ENCODE measurements at regions not wholly inside any gene's neighbourhood (a gene's known extent, or its start where the extent isn't known, plus 50 kb on each side); places are given as distances from the start of the nearest gene placed in this dataset.

- Histone ChIP-seq H3K79me1 (ENCODE audit: low read depth, low read length) (no peaks in the 10 kb centered on the region), H4K91ac (replicated peaks; ENCODE audit: insufficient read length, low read length) (no peak overlapping the region), H3K27me3 (replicated peaks in 1 of 4; ENCODE audit: control insufficient read depth in 3 of 4, extremely low read depth in 1 of 4, insufficient read depth in 3 of 4, low read length in 3 of 4) (no peaks in the 10 kb centered on the region), H3K27ac (ENCODE audit: low read depth, low read length) (no peak overlapping the region), H3K79me2 (ENCODE audit: control insufficient read depth in 1 of 2, insufficient read depth in 2 of 2, low read length in 2 of 2) (no peaks in the 10 kb centered on the region), H2BK20ac (ENCODE audit: low read length) (no peak overlapping the region), H4K5ac (ENCODE audit: insufficient read length, low read depth, low read length) (no peak overlapping the region), H3K36me3 (ENCODE audit: control insufficient read depth in 2 of 4, insufficient read depth in 4 of 4, low read length in 3 of 4) (no peaks in the 10 kb centered on the region; a peak in 1 of 8 replicates), H3K4me2 (ENCODE audit: insufficient read depth in 1 of 2, low read depth in 2 of 2, low read length in 2 of 2) (no peak overlapping the region), H3K4ac (replicated peaks; ENCODE audit: insufficient read length, low read depth, low read length) (no peak overlapping the region), H3K23ac (ENCODE audit: insufficient read length) (no peak overlapping the region), H3K9ac (replicated peaks in 1 of 4; ENCODE audit: extremely low read depth in 1 of 4, low read depth in 3 of 4, low read length in 3 of 4) (no peak overlapping the region), H3K4me1 (replicated peaks in 1 of 4; ENCODE audit: control insufficient read depth in 3 of 4, insufficient read depth in 4 of 4, low read length in 3 of 4) (no peaks in the 10 kb centered on the region; a peak in 1 of 7 replicates), H2BK5ac (ENCODE audit: low read depth, low read length) (no peak overlapping the region), H4K8ac (ENCODE audit: extremely low read depth, insufficient read depth, low read length) (no peak overlapping the region), H4K20me1 (replicated peaks in 1 of 2; ENCODE audit: control insufficient read depth in 1 of 2, insufficient read depth in 2 of 2, low read length in 2 of 2) (no peaks in the 10 kb centered on the region), H2AFZ (ENCODE audit: low read length) (no peak overlapping the region), H2BK12ac (ENCODE audit: low read depth, low read length) (no peak overlapping the region), H3K14ac (ENCODE audit: insufficient read length) (no peak overlapping the region), H3K9me3 (ENCODE audit: insufficient read depth in 2 of 2, low read depth in 1 of 2, low read length in 1 of 2) (peaks cover 5 to 13% of the 10 kb centered on the region in 2 experiments; a peak in 2 of 4 replicates), H3K56ac (replicated peaks; ENCODE audit: insufficient read length, low read depth, low read length) (no peak overlapping the region), H2BK120ac (replicated peaks; ENCODE audit: low read depth, low read length) (no peak overlapping the region), H2BK15ac (ENCODE audit: low read length) (no peak overlapping the region), H2AK5ac (ENCODE audit: low read depth, low read length) (no peak overlapping the region), H3K23me2 (ENCODE audit: low read depth, low read length) (no peaks in the 10 kb centered on the region), H3K18ac (ENCODE audit: extremely low read depth, low read length) (no peak overlapping the region), H3K4me3 (ENCODE audit: extremely low read depth in 1 of 4, insufficient read depth in 2 of 4, low read depth in 3 of 4, low read length in 4 of 4) (no peak overlapping the region)
- ChIA-PET POLR2A (ENCODE audit: partially characterized antibody) (no interaction called here), CTCF (ENCODE audit: partially characterized antibody) (no interaction called here)
- FAIRE-seq = no peak
- DNase-seq (ENCODE audit: low read depth in 1 of 2, low spot score in 2 of 2) = no peak
- WGBS, 2 experiments (ENCODE audit: extremely low coverage in 1 of 2, insufficient coverage in 1 of 2, insufficient read length in 1 of 2, insufficient replicate concordance in 2 of 2, low coverage in 1 of 2, low lambda C conversion rate in 2 of 2, missing lambda C conversion rate in 1 of 2) = 82% methylated on average over 10 of the region's 10 CpGs; no CpG with 5 or more reads in 1 of the 2 experiments
- no peak for TF ChIP-seq RAD21 (IDR thresholded peaks at IDR 0.05 in 1 of 2, conservative IDR thresholded peaks at IDR 0.05 in 1 of 2; ENCODE audit: low read depth in 2 of 2, low read length in 2 of 2)
- TF ChIP-seq GTF2F1 (IDR thresholded peaks at IDR 0.05; ENCODE audit: borderline replicate concordance, low read depth, low read length) = no peak
- no peak for TF ChIP-seq MAFK (IDR thresholded peaks at IDR 0.05; ENCODE audit: low read depth, low read length)
- TF ChIP-seq CTCF (IDR thresholded peaks at IDR 0.05; ENCODE audit: control extremely low read depth in 1 of 3, insufficient read depth in 1 of 3, low read depth in 1 of 3, low read length in 3 of 3) = no peak
Measured at GRCh38 chr16:24463196-24463945, 76.0 kb upstream of the RBBP6 start.

Data from H1 (cell line).